Upper lobe of left lung (tissue), 4 donors: ENCODE measurements at regions not wholly inside any gene's neighbourhood (a gene's known extent, or its start where the extent isn't known, plus 50 kb on each side); places are given as distances from the start of the nearest gene placed in this dataset.

ENCODE experiments used
- EP300 ChIP-seq, 4 donors: sonication (generic); formaldehyde crosslinking; IDR thresholded peaks; one replicate each; pipeline ENCODE4 v1.5.1; 2017; ENCODE audit warnings: antibody characterized with exemption in 4 of 4, control low read depth in 2 of 4
- POLR2A ChIP-seq, 4 donors: fragments of 450-650 bp; IDR thresholded peaks; one replicate each; pipeline ENCODE4 v1.5.1; 2016 to 2017; ENCODE audit warnings: antibody characterized with exemption in 4 of 4, mild to moderate bottlenecking in 2 of 4
- POLR2AphosphoS5 ChIP-seq, 2 donors: sonication (generic); formaldehyde crosslinking; IDR thresholded peaks; one replicate each; pipeline ENCODE4 v1.5.1; 2017; ENCODE audit warnings: antibody characterized with exemption in 2 of 2
- TF ChIP-seq, protein P1 (sequence below), 6 experiments: fragments of 450-650 bp in 4 of 6; fragments of 200-600 bp in 2 of 6; sonication (generic) in 2 of 6; IDR thresholded peaks; one replicate each; pipeline ENCODE4 v1.5.1; 2016 to 2019; ENCODE audit warnings: antibody characterized with exemption in 6 of 6

DNA sequence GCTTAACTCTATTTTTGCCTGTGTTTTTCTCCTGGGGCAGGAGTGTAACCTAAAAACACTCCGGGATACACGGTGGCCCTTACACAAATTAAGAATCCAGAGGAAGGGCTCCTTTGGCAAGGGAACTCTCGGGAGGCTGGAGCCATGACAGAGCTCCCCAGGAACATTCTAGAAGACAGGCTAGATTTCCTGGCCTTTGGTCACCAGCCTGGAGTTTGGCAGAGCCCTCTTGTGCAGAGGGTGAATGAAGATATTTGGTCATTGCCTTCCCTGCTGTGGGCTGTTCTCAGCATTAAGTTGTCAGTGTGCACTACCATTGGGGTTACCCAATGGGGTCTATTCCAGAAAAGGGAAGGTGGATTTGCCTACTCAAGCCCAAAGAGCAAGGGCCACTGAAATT lies 53.8 kb upstream of the LNX1 start:
- TF ChIP-seq, protein P1, sequence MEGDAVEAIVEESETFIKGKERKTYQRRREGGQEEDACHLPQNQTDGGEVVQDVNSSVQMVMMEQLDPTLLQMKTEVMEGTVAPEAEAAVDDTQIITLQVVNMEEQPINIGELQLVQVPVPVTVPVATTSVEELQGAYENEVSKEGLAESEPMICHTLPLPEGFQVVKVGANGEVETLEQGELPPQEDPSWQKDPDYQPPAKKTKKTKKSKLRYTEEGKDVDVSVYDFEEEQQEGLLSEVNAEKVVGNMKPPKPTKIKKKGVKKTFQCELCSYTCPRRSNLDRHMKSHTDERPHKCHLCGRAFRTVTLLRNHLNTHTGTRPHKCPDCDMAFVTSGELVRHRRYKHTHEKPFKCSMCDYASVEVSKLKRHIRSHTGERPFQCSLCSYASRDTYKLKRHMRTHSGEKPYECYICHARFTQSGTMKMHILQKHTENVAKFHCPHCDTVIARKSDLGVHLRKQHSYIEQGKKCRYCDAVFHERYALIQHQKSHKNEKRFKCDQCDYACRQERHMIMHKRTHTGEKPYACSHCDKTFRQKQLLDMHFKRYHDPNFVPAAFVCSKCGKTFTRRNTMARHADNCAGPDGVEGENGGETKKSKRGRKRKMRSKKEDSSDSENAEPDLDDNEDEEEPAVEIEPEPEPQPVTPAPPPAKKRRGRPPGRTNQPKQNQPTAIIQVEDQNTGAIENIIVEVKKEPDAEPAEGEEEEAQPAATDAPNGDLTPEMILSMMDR (IDR thresholded peaks at IDR 0.05) = no peak
- TF ChIP-seq POLR2AphosphoS5 (IDR thresholded peaks at IDR 0.05) (no peak), POLR2A (IDR thresholded peaks at IDR 0.05) (no peak), EP300 (IDR thresholded peaks at IDR 0.05) (no peak)
